ENCODE measurements at regions not wholly inside any gene's neighbourhood (a gene's known extent, or its start where the extent isn't known, plus 50 kb on each side); places are given as distances from the start of the nearest gene placed in this dataset.

- TF ChIP-seq CTCF (IDR thresholded peaks at IDR 0.05; ENCODE audit: extremely low read depth in 1 of 2, insufficient read depth in 1 of 2, low read depth in 1 of 2, low read length in 2 of 2) = no peak
- no peak for TF ChIP-seq GATA2 (IDR thresholded peaks at IDR 0.05; ENCODE audit: insufficient read depth, insufficient read length, low read depth, low read length)
- TF ChIP-seq FOS (IDR thresholded peaks at IDR 0.05; ENCODE audit: borderline replicate concordance, insufficient read depth, low read length) = no peak
- TF ChIP-seq POLR2AphosphoS5 (IDR thresholded peaks at IDR 0.05; ENCODE audit: insufficient read depth, low read depth, low read length) = no peak
- TF ChIP-seq MAX (IDR thresholded peaks at IDR 0.05; ENCODE audit: insufficient read depth, insufficient read length) = no peak
- TF ChIP-seq POLR2A (IDR thresholded peaks at IDR 0.05; ENCODE audit: low read depth, low read length) = no peak
- TF ChIP-seq EZH2 (IDR thresholded peaks at IDR 0.05; ENCODE audit: borderline replicate concordance, low read depth, low read length, severe bottlenecking) = no peak
Measured at GRCh38 chr5:174210596-174211276, 165.2 kb downstream of the NSG2 start.
